ENCODE measurements at regions not wholly inside any gene's neighbourhood (a gene's known extent, or its start where the extent isn't known, plus 50 kb on each side); places are given as distances from the start of the nearest gene placed in this dataset.
"Not testable (repeated sequence)": the region's sequence is repeated elsewhere in the genome, so short reads cannot be mapped to it uniquely, and the experiment has no call there.

GRCh38 chr22:25477358-25477757 lies 87.1 kb upstream of the GRK3 start:
- TF ChIP-seq CTCF (IDR thresholded peaks at IDR 0.05; ENCODE audit: borderline replicate concordance, control extremely low read depth, extremely low read depth, insufficient read depth, missing control alignments) = no peak
- no peak for DNase-seq (ENCODE audit: low spot score)
- in situ Hi-C loops (cut with MboI; ENCODE audit: low sequenced_read_pairs, unreplicated experiment) = loop anchor here (10.0 to 25.0 kb wide), 2 partner anchors 297 to 860 kb away; no protein-coding TSS in a partner anchor

GRCh38 chr22:25478111-25478510 lies 86.4 kb upstream of the GRK3 start:
- in situ Hi-C loops (cut with MboI; ENCODE audit: low sequenced_read_pairs, unreplicated experiment) = loop anchor here (10.0 to 25.0 kb wide), 2 partner anchors 297 to 859 kb away; no protein-coding TSS in a partner anchor
- no peak for DNase-seq (ENCODE audit: low spot score)
- no peak for TF ChIP-seq CTCF (IDR thresholded peaks at IDR 0.05; ENCODE audit: borderline replicate concordance, control extremely low read depth, extremely low read depth, insufficient read depth, missing control alignments)

- in situ Hi-C loops (cut with MboI; ENCODE audit: low sequenced_read_pairs, unreplicated experiment) = loop anchor here (10.0 to 25.0 kb wide), 2 partner anchors 296 to 859 kb away; no protein-coding TSS in a partner anchor
Measured at GRCh38 chr22:25478528-25478927, 85.9 kb upstream of the GRK3 start.

GRCh38 chr22:25480868-25481267 lies 83.6 kb upstream of the GRK3 start:
- in situ Hi-C loops (cut with MboI; ENCODE audit: low sequenced_read_pairs, unreplicated experiment) = loop anchor here (10.0 to 25.0 kb wide), 2 partner anchors 224 to 856 kb away; no protein-coding TSS in a partner anchor

More at GRCh38 chr22:25478528-25478927, 85.9 kb upstream of the GRK3 start:
- no peak for DNase-seq (ENCODE audit: low spot score)
- TF ChIP-seq CTCF (IDR thresholded peaks at IDR 0.05; ENCODE audit: borderline replicate concordance, control extremely low read depth, extremely low read depth, insufficient read depth, missing control alignments) = no peak

GRCh38 chr22:25482091-25482760 lies 82.2 kb upstream of the GRK3 start:
- in situ Hi-C loops (cut with MboI; ENCODE audit: low sequenced_read_pairs, unreplicated experiment) = loop anchor here (10.0 to 25.0 kb wide), 2 partner anchors 223 to 855 kb away; no protein-coding TSS in a partner anchor
- TF ChIP-seq CTCF (IDR thresholded peaks at IDR 0.05; ENCODE audit: borderline replicate concordance, control extremely low read depth, extremely low read depth, insufficient read depth, missing control alignments) = no peak
- DNase-seq (ENCODE audit: low spot score) = no peak

More at GRCh38 chr22:25480868-25481267, 83.6 kb upstream of the GRK3 start:
- not testable (repeated sequence) for DNase-seq (ENCODE audit: low spot score)

GRCh38 chr22:25482868-25483639 lies 81.4 kb upstream of the GRK3 start:
- no peak for DNase-seq (ENCODE audit: low spot score)
- TF ChIP-seq CTCF (IDR thresholded peaks at IDR 0.05; ENCODE audit: borderline replicate concordance, control extremely low read depth, extremely low read depth, insufficient read depth, missing control alignments) = no peak
- in situ Hi-C loops (cut with MboI; ENCODE audit: low sequenced_read_pairs, unreplicated experiment) = loop anchor here (10.0 to 25.0 kb wide), 2 partner anchors 222 to 854 kb away; no protein-coding TSS in a partner anchor
